ENCODE measurements at regions not wholly inside any gene's neighbourhood (a gene's known extent, or its start where the extent isn't known, plus 50 kb on each side); places are given as distances from the start of the nearest gene placed in this dataset.

- H3K4me2 ChIP-seq, result no peak overlapping the region
- no peaks in the 10 kb centered on the region for H4K20me1 ChIP-seq (ENCODE audit: insufficient read depth)
- no peak overlapping the region for H2AFZ ChIP-seq (ENCODE audit: low read depth)
- no peaks in the 10 kb centered on the region for H3K36me3 ChIP-seq (ENCODE audit: insufficient read depth)
- no peaks in the 10 kb centered on the region for H3K4me1 ChIP-seq (ENCODE audit: low read depth, poor library complexity, severe bottlenecking)
- no peak overlapping the region for H3K4me3 ChIP-seq (IDR thresholded peaks at IDR 0.05; ENCODE audit: insufficient read depth, low read depth, low read length)
- no peak overlapping the region for H3K9ac ChIP-seq
- H3K79me2 ChIP-seq (ENCODE audit: insufficient read depth, low read depth), result no peaks in the 10 kb centered on the region
- no peak overlapping the region for H3K27ac ChIP-seq
- no peaks in the 10 kb centered on the region for H3K27me3 ChIP-seq (ENCODE audit: insufficient read depth, low read depth)
- TF ChIP-seq CTCF (conservative IDR thresholded peaks at IDR 0.05; ENCODE audit: low read depth, low read length), result no peak
These were observed 427.8 kb upstream of the CDH6 start for GRCh38 chr5:30765706-30766105.

GRCh38 chr5:30765227-30765626 lies 428.3 kb upstream of the CDH6 start:
- Histone ChIP-seq H3K36me3 (ENCODE audit: insufficient read depth) (no peaks in the 10 kb centered on the region), H3K4me3 (IDR thresholded peaks at IDR 0.05; ENCODE audit: insufficient read depth, low read depth, low read length) (no peak overlapping the region), H4K20me1 (ENCODE audit: insufficient read depth) (no peaks in the 10 kb centered on the region), H3K27ac (no peak overlapping the region), H3K79me2 (ENCODE audit: insufficient read depth, low read depth) (no peaks in the 10 kb centered on the region), H3K27me3 (ENCODE audit: insufficient read depth, low read depth) (no peaks in the 10 kb centered on the region), H3K4me1 (ENCODE audit: low read depth, poor library complexity, severe bottlenecking) (no peaks in the 10 kb centered on the region), H3K9ac (no peak overlapping the region), H2AFZ (ENCODE audit: low read depth) (no peak overlapping the region), H3K4me2 (no peak overlapping the region)
- TF ChIP-seq CTCF (conservative IDR thresholded peaks at IDR 0.05; ENCODE audit: low read depth, low read length), result no peak

GRCh38 chr5:30764704-30765103 lies 428.8 kb upstream of the CDH6 start:
- Histone ChIP-seq H3K4me3 (IDR thresholded peaks at IDR 0.05; ENCODE audit: insufficient read depth, low read depth, low read length) (no peak overlapping the region), H3K79me2 (ENCODE audit: insufficient read depth, low read depth) (no peaks in the 10 kb centered on the region), H3K9ac (no peak overlapping the region), H3K4me1 (ENCODE audit: low read depth, poor library complexity, severe bottlenecking) (no peaks in the 10 kb centered on the region), H4K20me1 (ENCODE audit: insufficient read depth) (no peaks in the 10 kb centered on the region), H3K4me2 (no peak overlapping the region), H3K27me3 (ENCODE audit: insufficient read depth, low read depth) (no peaks in the 10 kb centered on the region), H3K27ac (no peak overlapping the region), H3K36me3 (ENCODE audit: insufficient read depth) (no peaks in the 10 kb centered on the region), H2AFZ (ENCODE audit: low read depth) (no peak overlapping the region)
- TF ChIP-seq CTCF (conservative IDR thresholded peaks at IDR 0.05; ENCODE audit: low read depth, low read length), result no peak

- Histone ChIP-seq H3K27ac (no peak overlapping the region), H3K27me3 (ENCODE audit: insufficient read depth, low read depth) (no peaks in the 10 kb centered on the region), H2AFZ (ENCODE audit: low read depth) (no peak overlapping the region), H3K9ac (no peak overlapping the region), H3K4me2 (no peak overlapping the region), H3K4me3 (IDR thresholded peaks at IDR 0.05; ENCODE audit: insufficient read depth, low read depth, low read length) (no peak overlapping the region), H3K79me2 (ENCODE audit: insufficient read depth, low read depth) (no peaks in the 10 kb centered on the region), H3K36me3 (ENCODE audit: insufficient read depth) (no peaks in the 10 kb centered on the region), H4K20me1 (ENCODE audit: insufficient read depth) (no peaks in the 10 kb centered on the region), H3K4me1 (ENCODE audit: low read depth, poor library complexity, severe bottlenecking) (no peaks in the 10 kb centered on the region)
- no peak for TF ChIP-seq CTCF (conservative IDR thresholded peaks at IDR 0.05; ENCODE audit: low read depth, low read length)
These were observed 433.8 kb upstream of the CDH6 start for GRCh38 chr5:30759731-30760130.

- H3K36me3 ChIP-seq (ENCODE audit: insufficient read depth), result no peaks in the 10 kb centered on the region
- no peak for TF ChIP-seq CTCF (conservative IDR thresholded peaks at IDR 0.05; ENCODE audit: low read depth, low read length)
- no peaks in the 10 kb centered on the region for H4K20me1 ChIP-seq (ENCODE audit: insufficient read depth)
These were observed 441.5 kb upstream of the CDH6 start for GRCh38 chr5:30752015-30752414.

More at GRCh38 chr5:30752015-30752414, 441.5 kb upstream of the CDH6 start:
- no peak overlapping the region for H3K9ac ChIP-seq
- no peak overlapping the region for H3K27ac ChIP-seq
- H3K4me1 ChIP-seq (ENCODE audit: low read depth, poor library complexity, severe bottlenecking), result no peaks in the 10 kb centered on the region
- no peak overlapping the region for H2AFZ ChIP-seq (ENCODE audit: low read depth)
- H3K79me2 ChIP-seq (ENCODE audit: insufficient read depth, low read depth), result no peaks in the 10 kb centered on the region
- H3K4me2 ChIP-seq, result no peak overlapping the region
- H3K27me3 ChIP-seq (ENCODE audit: insufficient read depth, low read depth), result no peaks in the 10 kb centered on the region
- H3K4me3 ChIP-seq (IDR thresholded peaks at IDR 0.05; ENCODE audit: insufficient read depth, low read depth, low read length), result no peak overlapping the region
